ENCODE measurements at regions not wholly inside any gene's neighbourhood (a gene's known extent, or its start where the extent isn't known, plus 50 kb on each side); places are given as distances from the start of the nearest gene placed in this dataset.

DNA sequence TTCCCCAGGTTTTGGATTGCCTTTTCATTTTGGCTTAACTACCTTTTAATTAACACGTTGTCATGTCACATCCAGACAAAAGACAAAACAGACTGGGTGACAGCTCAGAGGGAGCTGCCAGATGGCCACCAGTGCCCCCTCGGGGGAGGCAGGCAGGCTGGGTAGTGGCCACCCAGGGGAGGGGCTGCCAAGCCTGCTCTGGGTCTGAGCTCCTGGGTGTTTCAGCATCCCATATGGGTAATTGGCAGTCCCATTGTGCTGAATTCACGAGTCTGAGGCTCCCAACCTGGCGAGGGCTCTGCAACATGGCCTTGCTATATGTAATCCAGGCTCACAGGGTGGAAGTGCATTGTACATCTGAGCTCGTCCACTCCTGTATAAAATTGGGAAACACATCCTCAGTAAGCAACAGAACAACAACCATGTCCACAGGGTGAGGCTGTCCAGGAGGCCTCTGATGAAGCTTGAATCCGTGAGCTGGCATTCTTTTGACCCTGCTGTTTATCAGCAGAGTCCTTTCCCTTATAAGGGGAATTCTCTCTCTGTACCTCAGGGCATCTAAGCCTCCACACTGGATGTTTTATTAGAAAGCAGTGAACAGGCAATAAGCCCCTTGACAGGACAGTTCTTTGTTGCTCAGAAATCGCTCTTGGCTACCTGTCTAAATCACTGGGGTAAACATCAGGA, 111.7 kb upstream of the SLC22A23 start:
- Histone ChIP-seq H3K9ac (ENCODE audit: low read depth in 1 of 3, low read length in 3 of 3) (no peak overlapping the region), H3K27ac (ENCODE audit: low read depth, low read length) (no peak overlapping the region), H3K4me3 (ENCODE audit: low read length in 3 of 3) (no peak overlapping the region), H3K27me3 (ENCODE audit: control insufficient read depth in 3 of 3, insufficient read depth in 3 of 3, low read length in 3 of 3) (peaks cover 0 to 14% (median 9%) of the 10 kb centered on the region in 3 donors), H3K36me3 (ENCODE audit: control insufficient read depth in 3 of 3, insufficient read depth in 3 of 3, low read length in 3 of 3) (no peaks in the 10 kb centered on the region), H3K4me1 (ENCODE audit: control insufficient read depth in 3 of 3, insufficient read depth in 3 of 3, low read length in 3 of 3) (no peaks in the 10 kb centered on the region), H3K9me3 (ENCODE audit: control insufficient read depth in 3 of 3, low read length in 3 of 3) (no peaks in the 10 kb centered on the region)

DNA sequence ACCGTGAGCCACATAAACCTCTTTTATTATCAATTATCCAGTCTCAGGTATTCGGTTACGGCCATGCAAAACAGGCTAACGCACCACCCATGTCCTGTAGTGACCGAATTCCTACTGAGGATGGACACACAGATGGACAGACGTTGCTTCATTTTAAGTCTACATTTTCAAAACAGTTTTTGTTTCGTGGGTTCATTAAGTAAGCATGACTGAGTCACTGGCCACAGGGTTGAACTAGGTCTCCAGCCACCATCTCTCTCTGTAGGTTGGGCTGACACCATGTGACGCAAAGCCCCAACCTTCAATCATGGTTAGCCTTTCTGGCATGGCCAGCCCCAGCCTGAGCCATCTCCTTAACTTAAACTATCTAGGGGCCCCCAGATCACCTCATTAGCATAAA, 110.0 kb upstream of the SLC22A23 start:
- no peak overlapping the region for H3K27ac ChIP-seq (ENCODE audit: low read depth, low read length)
- no peak overlapping the region for H3K9ac ChIP-seq (ENCODE audit: low read depth in 1 of 3, low read length in 3 of 3)
- no peaks in the 10 kb centered on the region for H3K4me1 ChIP-seq (ENCODE audit: control insufficient read depth in 3 of 3, insufficient read depth in 3 of 3, low read length in 3 of 3)
- H3K4me3 ChIP-seq (ENCODE audit: low read length in 3 of 3), result no peak overlapping the region
- peaks cover 0 to 10% (median 9%) of the 10 kb centered on the region in 3 donors for H3K27me3 ChIP-seq (ENCODE audit: control insufficient read depth in 3 of 3, insufficient read depth in 3 of 3, low read length in 3 of 3)
- H3K9me3 ChIP-seq (ENCODE audit: control insufficient read depth in 3 of 3, low read length in 3 of 3), result no peaks in the 10 kb centered on the region
- H3K36me3 ChIP-seq (ENCODE audit: control insufficient read depth in 3 of 3, insufficient read depth in 3 of 3, low read length in 3 of 3), result no peaks in the 10 kb centered on the region

DNA sequence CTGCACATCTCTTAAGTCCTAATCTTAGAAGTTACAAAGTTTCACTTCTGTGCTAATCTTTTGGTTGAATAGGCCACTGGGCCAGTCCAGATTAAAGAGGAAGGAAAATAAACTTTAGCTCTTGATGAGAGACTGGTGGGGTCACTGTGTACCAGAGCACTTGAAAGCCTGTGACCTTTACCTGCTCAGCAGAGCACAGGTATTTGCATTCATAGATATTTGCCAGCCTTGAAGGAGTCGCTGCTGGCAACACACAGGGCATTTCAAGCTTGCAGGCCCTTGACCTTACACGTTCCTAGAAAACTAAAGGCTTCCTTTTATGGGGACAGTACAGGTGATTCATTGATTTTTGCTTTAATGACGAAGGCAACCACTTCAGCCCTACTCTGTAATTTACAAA, 108.4 kb upstream of the SLC22A23 start:
- Histone ChIP-seq H3K4me3 (ENCODE audit: low read length in 3 of 3) (no peak overlapping the region), H3K36me3 (ENCODE audit: control insufficient read depth in 3 of 3, insufficient read depth in 3 of 3, low read length in 3 of 3) (no peaks in the 10 kb centered on the region), H3K27me3 (ENCODE audit: control insufficient read depth in 3 of 3, insufficient read depth in 3 of 3, low read length in 3 of 3) (peaks cover 0 to 2% (median 1%) of the 10 kb centered on the region in 3 donors), H3K9me3 (ENCODE audit: control insufficient read depth in 3 of 3, low read length in 3 of 3) (no peaks in the 10 kb centered on the region), H3K9ac (ENCODE audit: low read depth in 1 of 3, low read length in 3 of 3) (no peak overlapping the region), H3K4me1 (ENCODE audit: control insufficient read depth in 3 of 3, insufficient read depth in 3 of 3, low read length in 3 of 3) (no peaks in the 10 kb centered on the region), H3K27ac (ENCODE audit: low read depth, low read length) (no peak overlapping the region)

DNA sequence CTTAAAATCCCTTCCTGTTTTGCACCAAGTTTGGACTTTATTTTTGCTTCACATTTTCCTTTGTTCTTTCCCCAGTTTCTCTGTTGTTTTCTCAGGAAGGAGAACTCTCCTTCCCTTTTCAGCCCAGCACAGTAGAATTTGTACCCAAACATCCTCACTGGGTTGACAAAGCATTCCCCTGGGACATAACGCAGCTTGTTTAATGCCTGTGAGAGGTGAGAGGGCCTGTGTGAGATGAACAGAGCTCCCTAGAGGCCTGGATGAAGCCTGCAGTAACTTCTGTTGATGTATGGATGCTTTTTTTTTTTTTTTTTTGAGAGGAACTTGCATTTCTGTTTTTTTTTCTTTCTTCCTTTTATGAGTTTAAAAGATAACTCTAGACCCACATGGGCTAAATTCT, 104.9 kb upstream of the SLC22A23 start:
- Histone ChIP-seq H3K9me3 (ENCODE audit: control insufficient read depth in 3 of 3, low read length in 3 of 3) (no peaks in the 10 kb centered on the region), H3K9ac (ENCODE audit: low read depth in 1 of 3, low read length in 3 of 3) (no peak overlapping the region), H3K27ac (ENCODE audit: low read depth, low read length) (no peak overlapping the region), H3K36me3 (ENCODE audit: control insufficient read depth in 3 of 3, insufficient read depth in 3 of 3, low read length in 3 of 3) (no peaks in the 10 kb centered on the region), H3K27me3 (ENCODE audit: control insufficient read depth in 3 of 3, insufficient read depth in 3 of 3, low read length in 3 of 3) (peaks cover 0 to 2% (median 0%) of the 10 kb centered on the region in 3 donors), H3K4me1 (ENCODE audit: control insufficient read depth in 3 of 3, insufficient read depth in 3 of 3, low read length in 3 of 3) (no peaks in the 10 kb centered on the region), H3K4me3 (ENCODE audit: low read length in 3 of 3) (no peak overlapping the region)

DNA sequence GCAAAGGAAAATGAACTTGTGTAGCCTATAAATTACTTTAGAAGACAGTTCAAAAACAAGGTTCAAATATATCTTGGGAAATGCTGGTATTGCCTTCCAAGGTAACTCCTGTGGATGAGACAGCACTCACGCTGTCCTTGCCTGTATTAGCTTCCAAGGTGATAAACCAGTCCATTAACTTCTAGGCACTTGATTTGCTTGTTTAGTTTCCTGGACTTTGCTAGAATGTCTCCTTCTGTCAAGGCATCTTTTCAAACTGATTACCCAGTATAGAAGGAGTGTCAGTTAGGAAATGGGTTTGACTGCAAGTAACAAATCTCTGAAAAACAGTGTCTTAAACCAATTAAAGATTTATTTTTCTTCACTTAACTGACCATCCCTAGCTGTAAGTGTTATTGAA, 103.4 kb upstream of the SLC22A23 start:
- H3K9me3 ChIP-seq (ENCODE audit: control insufficient read depth in 3 of 3, low read length in 3 of 3), result no peaks in the 10 kb centered on the region
- H3K36me3 ChIP-seq (ENCODE audit: control insufficient read depth in 3 of 3, insufficient read depth in 3 of 3, low read length in 3 of 3), result no peaks in the 10 kb centered on the region
- no peak overlapping the region for H3K9ac ChIP-seq (ENCODE audit: low read depth in 1 of 3, low read length in 3 of 3)
- H3K4me1 ChIP-seq (ENCODE audit: control insufficient read depth in 3 of 3, insufficient read depth in 3 of 3, low read length in 3 of 3), result no peaks in the 10 kb centered on the region
- no peak overlapping the region for H3K4me3 ChIP-seq (ENCODE audit: low read length in 3 of 3)
- H3K27ac ChIP-seq (ENCODE audit: low read depth, low read length), result no peak overlapping the region
- peaks cover 0 to 2% (median 0%) of the 10 kb centered on the region in 3 donors for H3K27me3 ChIP-seq (ENCODE audit: control insufficient read depth in 3 of 3, insufficient read depth in 3 of 3, low read length in 3 of 3)

DNA sequence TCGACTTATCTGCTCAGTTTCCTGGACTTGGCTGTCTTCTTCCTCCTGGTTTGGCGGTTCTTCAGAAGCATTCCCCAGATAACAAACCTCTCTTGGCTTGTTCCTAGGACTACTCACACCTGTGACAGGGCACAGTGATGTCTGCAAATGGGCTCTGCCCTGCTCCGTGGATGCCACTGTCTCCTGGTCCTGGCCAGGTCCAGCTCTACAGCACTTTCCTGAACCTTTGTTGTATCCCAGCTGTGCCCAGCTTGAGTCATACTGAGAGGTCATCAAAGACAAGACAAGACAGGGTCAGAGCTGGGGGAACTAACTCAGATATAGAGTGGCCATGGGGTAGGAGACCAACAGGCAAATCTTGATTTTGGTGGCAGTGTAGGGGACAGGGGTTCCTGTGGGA, 102.7 kb upstream of the SLC22A23 start:
- no peaks in the 10 kb centered on the region for H3K4me1 ChIP-seq (ENCODE audit: control insufficient read depth in 3 of 3, insufficient read depth in 3 of 3, low read length in 3 of 3)
- H3K9me3 ChIP-seq (ENCODE audit: control insufficient read depth in 3 of 3, low read length in 3 of 3), result no peaks in the 10 kb centered on the region
- peaks cover 0 to 2% (median 0%) of the 10 kb centered on the region in 3 donors for H3K27me3 ChIP-seq (ENCODE audit: control insufficient read depth in 3 of 3, insufficient read depth in 3 of 3, low read length in 3 of 3)
- no peak overlapping the region for H3K27ac ChIP-seq (ENCODE audit: low read depth, low read length)
- H3K4me3 ChIP-seq (ENCODE audit: low read length in 3 of 3), result no peak overlapping the region
- H3K36me3 ChIP-seq (ENCODE audit: control insufficient read depth in 3 of 3, insufficient read depth in 3 of 3, low read length in 3 of 3), result no peaks in the 10 kb centered on the region
- H3K9ac ChIP-seq (ENCODE audit: low read depth in 1 of 3, low read length in 3 of 3), result no peak overlapping the region

DNA sequence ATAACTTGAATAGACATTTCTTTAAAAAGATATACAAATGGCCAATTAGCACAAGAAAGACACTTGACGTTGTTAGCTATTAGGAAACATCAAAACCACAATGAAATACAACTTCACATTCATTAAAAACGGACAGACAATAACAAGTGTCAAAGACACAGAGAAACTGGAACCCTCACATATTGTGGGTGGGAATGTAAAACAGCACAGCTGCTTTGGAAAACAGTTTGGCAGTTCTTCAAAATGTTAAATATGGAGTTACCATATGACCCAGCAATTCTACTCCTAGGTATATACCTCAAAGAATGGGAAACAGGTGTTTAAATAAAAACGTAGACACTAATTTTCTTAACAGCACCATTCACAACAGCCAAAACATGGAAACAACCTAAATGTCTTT, 100.5 kb upstream of the SLC22A23 start:
- H3K27ac ChIP-seq (ENCODE audit: low read depth, low read length), result no peak overlapping the region

DNA sequence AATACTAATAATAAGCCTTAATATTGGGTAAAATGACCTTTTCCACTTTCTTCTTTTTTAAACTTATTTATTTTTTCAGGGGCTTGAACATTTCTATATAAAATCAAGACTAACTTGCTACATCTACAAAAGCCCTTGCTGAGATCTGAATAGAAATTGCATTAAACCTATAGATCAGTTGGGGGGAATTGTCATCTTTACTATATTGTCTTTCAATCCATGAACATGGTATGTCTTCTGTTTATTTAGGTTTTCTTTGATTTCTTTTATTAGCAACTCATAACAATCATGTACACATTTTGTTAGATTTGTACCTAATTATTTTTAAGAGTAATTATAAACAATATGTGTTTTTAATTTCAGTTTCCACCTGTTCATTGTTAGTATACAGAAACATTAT, 96.4 kb upstream of the SLC22A23 start:
- Histone ChIP-seq H3K9me3 (ENCODE audit: control insufficient read depth in 3 of 3, low read length in 3 of 3) (peaks cover 0 to 10% (median 0%) of the 10 kb centered on the region in 3 donors), H3K27ac (ENCODE audit: low read depth, low read length) (no peak overlapping the region), H3K9ac (ENCODE audit: low read depth in 1 of 3, low read length in 3 of 3) (no peak overlapping the region), H3K4me3 (ENCODE audit: low read length in 3 of 3) (no peak overlapping the region), H3K36me3 (ENCODE audit: control insufficient read depth in 3 of 3, insufficient read depth in 3 of 3, low read length in 3 of 3) (no peaks in the 10 kb centered on the region), H3K27me3 (ENCODE audit: control insufficient read depth in 3 of 3, insufficient read depth in 3 of 3, low read length in 3 of 3) (no peaks in the 10 kb centered on the region), H3K4me1 (ENCODE audit: control insufficient read depth in 3 of 3, insufficient read depth in 3 of 3, low read length in 3 of 3) (no peaks in the 10 kb centered on the region)

More for the DNA sequence above, 100.5 kb upstream of the SLC22A23 start:
- Histone ChIP-seq H3K4me3 (ENCODE audit: low read length in 3 of 3) (no peak overlapping the region), H3K9me3 (ENCODE audit: control insufficient read depth in 3 of 3, low read length in 3 of 3) (peaks cover 0 to 8% (median 0%) of the 10 kb centered on the region in 3 donors), H3K36me3 (ENCODE audit: control insufficient read depth in 3 of 3, insufficient read depth in 3 of 3, low read length in 3 of 3) (no peaks in the 10 kb centered on the region), H3K9ac (ENCODE audit: low read depth in 1 of 3, low read length in 3 of 3) (no peak overlapping the region), H3K27me3 (ENCODE audit: control insufficient read depth in 3 of 3, insufficient read depth in 3 of 3, low read length in 3 of 3) (peaks cover 0 to 2% (median 0%) of the 10 kb centered on the region in 3 donors), H3K4me1 (ENCODE audit: control insufficient read depth in 3 of 3, insufficient read depth in 3 of 3, low read length in 3 of 3) (no peaks in the 10 kb centered on the region)

DNA sequence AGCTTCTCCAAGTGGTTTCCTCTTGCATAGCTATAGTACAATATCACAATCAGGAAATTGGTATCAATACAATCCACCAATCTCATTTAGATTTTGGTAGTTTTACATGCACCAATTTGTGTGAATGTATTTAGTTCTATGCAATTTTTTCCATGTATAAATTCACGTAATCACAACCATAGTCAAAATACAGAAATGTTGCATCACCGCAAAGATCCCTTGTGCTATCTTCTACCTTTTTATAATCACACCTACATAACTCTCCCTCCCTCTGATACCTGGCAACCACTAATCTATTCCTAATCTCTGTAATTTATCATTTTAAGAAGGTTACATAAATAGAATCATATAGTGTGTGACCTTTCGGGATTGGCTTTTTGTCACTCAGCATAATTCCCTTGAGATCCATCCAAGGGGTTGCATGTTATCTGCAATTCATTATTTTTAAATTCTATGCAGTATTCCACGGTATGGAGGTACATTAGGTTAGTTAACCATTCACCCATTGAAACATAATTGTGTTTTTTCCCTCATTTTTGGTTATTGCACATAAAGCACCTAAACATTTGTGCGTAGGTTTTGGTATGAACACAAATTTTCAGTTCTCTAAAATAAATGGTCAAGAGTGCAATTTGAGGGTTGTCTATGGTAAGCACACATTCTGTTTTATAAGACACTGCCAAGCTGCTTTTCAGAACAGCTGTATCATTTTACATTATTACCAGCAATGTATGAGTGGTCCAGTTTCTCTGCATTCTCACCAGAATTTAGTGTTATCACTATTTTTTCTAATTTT, 95.1 kb upstream of the SLC22A23 start:
- Histone ChIP-seq H3K4me3 (ENCODE audit: low read length in 3 of 3) (no peak overlapping the region), H3K36me3 (ENCODE audit: control insufficient read depth in 3 of 3, insufficient read depth in 3 of 3, low read length in 3 of 3) (no peaks in the 10 kb centered on the region), H3K9ac (ENCODE audit: low read depth in 1 of 3, low read length in 3 of 3) (no peak overlapping the region), H3K9me3 (ENCODE audit: control insufficient read depth in 3 of 3, low read length in 3 of 3) (peaks cover 0 to 10% (median 0%) of the 10 kb centered on the region in 3 donors), H3K4me1 (ENCODE audit: control insufficient read depth in 3 of 3, insufficient read depth in 3 of 3, low read length in 3 of 3) (no peaks in the 10 kb centered on the region), H3K27ac (ENCODE audit: low read depth, low read length) (no peak overlapping the region), H3K27me3 (ENCODE audit: control insufficient read depth in 3 of 3, insufficient read depth in 3 of 3, low read length in 3 of 3) (no peaks in the 10 kb centered on the region)

DNA sequence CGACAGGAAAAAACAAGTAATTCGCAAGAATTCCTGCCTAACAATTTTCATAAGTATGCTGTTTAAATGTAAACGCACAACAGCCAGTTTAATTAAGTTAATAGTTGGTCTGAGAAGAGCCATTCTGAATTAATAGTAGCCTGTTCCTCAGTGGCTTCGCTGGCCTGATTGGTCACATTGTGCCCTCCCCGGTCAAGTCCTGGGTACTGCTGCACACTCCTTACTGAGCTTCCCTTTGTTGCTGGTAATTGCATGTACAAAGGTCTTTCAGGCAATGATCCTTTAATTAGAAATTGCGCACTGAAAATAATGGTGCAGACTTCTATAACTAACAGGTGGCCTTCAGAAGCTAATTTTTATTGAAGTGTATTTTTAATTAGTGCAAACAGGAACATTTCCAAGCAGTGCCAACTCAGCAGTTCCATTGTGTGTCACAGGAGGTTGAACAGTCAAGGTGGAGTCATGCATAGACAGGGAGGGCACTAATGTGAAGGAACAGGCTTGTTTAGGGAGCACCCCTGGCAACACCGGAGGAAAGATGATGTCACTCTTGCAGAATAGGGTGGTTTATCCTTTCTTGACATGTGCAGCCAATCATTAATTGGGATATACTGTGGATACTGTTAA, 92.6 kb upstream of the SLC22A23 start:
- Histone ChIP-seq H3K36me3 (ENCODE audit: control insufficient read depth in 3 of 3, insufficient read depth in 3 of 3, low read length in 3 of 3) (no peaks in the 10 kb centered on the region), H3K9me3 (ENCODE audit: control insufficient read depth in 3 of 3, low read length in 3 of 3) (peaks cover 0 to 10% (median 0%) of the 10 kb centered on the region in 3 donors), H3K4me3 (ENCODE audit: low read length in 3 of 3) (no peak overlapping the region), H3K27ac (ENCODE audit: low read depth, low read length) (no peak overlapping the region), H3K4me1 (ENCODE audit: control insufficient read depth in 3 of 3, insufficient read depth in 3 of 3, low read length in 3 of 3) (no peaks in the 10 kb centered on the region), H3K9ac (ENCODE audit: low read depth in 1 of 3, low read length in 3 of 3) (no peak overlapping the region), H3K27me3 (ENCODE audit: control insufficient read depth in 3 of 3, insufficient read depth in 3 of 3, low read length in 3 of 3) (no peaks in the 10 kb centered on the region)

All from skeletal muscle tissue (tissue), 3 donors.